GM18951 (cell line): ENCODE measurements at regions not wholly inside any gene's neighbourhood (a gene's known extent, or its start where the extent isn't known, plus 50 kb on each side); places are given as distances from the start of the nearest gene placed in this dataset.

Experiments
- POLR2A ChIP-seq: IDR thresholded peaks from 4 replicates; pipeline ENCODE4 v1.6.1; 2011; ENCODE audit warnings: mild to moderate bottlenecking; ENCODE audit not compliant: insufficient read length, insufficient read depth; ENCODE audit errors: extremely low read depth
- in situ Hi-C: fragments of 300-500 bp; cut with MboI; formaldehyde crosslinking; loops from one replicate; pipeline ENCODE4 v1.12.0; 2022; ENCODE audit warnings: low sequenced_read_pairs, mixed read lengths, inconsistent platforms; ENCODE audit not compliant: unreplicated experiment

GRCh38 chrX:115897956-115898355 is 272.6 kb upstream of the AGTR2 start:
- TF ChIP-seq POLR2A = no peak
- in situ Hi-C loops = no loop called here

- TF ChIP-seq POLR2A = no peak
- in situ Hi-C loops = no loop called here
Observed at GRCh38 chrX:115898382-115899001, 272.1 kb upstream of the AGTR2 start.

DNA sequence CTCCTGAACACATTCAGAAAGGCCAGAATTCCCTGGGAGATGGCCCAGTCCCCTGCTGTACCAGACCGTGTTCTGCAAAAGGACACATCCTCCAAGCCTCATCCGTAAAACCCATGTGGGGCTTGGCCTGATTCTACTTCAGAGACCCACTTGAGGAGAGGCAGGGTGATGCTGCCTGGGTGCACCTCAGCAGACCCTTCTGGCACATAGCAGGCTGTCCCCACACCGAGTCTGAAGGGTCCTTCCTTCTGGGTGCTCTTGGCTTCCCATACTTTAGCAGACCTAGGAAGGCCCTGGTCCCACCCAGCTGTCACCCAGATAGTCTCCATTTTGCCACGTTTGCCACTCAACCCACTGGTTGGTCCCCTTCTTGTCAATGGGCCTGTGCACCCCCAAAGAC is 270.1 kb upstream of the AGTR2 start:
- in situ Hi-C loops = loop anchor here (25.0 kb wide), 1 partner anchor 188 kb away; no protein-coding TSS in a partner anchor
- TF ChIP-seq POLR2A = no peak

DNA sequence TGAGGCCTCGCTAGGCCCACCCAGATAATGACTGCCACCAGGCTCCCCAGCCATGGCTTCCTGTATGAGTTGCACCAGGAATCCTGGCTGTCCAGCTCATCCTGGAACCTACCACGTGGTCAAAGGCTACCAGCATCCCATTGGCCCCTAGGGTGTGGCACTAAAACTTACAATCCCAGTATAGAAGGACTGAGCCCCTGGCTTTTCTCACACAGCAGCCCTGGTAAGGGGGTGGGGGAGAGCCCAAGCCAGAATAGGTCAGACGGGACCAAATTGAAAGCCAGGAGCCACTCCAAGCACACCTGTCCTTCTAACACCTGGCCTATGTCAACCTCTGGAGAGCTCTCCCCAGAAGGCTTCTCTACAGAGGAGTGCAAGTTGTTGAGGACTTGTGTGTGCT is 269.3 kb upstream of the AGTR2 start:
- in situ Hi-C loops = loop anchor here (25.0 kb wide), 1 partner anchor 189 kb away; no protein-coding TSS in a partner anchor
- no peak for TF ChIP-seq POLR2A

GRCh38 chrX:115902995-115903394 is 267.5 kb upstream of the AGTR2 start:
- no peak for TF ChIP-seq POLR2A
- in situ Hi-C loops = loop anchor here (25.0 kb wide), 1 partner anchor 191 kb away; no protein-coding TSS in a partner anchor

DNA sequence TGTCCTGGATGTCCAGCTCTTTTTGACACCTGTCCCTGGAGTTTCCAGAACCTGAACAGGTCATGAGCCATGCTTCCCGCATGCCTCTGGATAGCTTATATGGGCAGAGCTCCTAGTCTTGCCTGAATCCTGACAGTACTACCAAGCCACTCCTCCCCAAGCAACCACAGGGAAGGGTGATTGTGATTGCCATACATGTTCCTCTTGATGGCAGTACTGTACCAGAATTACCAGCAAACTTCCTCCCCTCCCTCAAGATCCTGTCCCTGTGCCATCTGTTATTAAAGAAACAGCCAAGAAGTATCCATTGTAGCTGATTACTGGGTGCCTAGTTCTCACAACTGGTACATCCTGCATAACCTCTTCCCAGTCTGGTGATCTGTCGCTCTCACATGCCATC is 264.3 kb upstream of the AGTR2 start:
- in situ Hi-C loops = loop anchor here (5.0 to 25.0 kb wide), 2 partner anchors 36 to 194 kb away; no protein-coding TSS in a partner anchor
- no peak for TF ChIP-seq POLR2A

DNA sequence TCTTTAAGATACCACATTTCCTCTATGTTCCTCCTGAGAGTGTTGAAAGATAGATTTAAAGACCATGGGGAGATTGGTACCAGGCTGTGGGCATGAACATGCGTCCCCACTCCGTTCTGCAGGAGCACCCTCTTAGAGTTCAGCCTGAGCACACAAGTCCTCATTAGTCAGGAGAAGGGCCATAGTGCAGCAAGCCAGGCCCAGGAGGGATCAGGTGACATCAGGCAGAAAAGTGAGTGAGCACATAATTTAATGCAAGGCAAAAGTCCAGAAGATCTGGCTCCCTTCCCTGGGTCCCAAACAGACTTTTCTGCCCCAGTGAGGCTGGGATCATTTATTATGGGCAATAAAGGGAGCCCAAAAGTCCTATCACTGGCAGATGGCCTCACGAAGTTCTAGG is 263.7 kb upstream of the AGTR2 start:
- TF ChIP-seq POLR2A = no peak
- in situ Hi-C loops = loop anchor here (5.0 to 25.0 kb wide), 2 partner anchors 35 to 195 kb away; no protein-coding TSS in a partner anchor

DNA sequence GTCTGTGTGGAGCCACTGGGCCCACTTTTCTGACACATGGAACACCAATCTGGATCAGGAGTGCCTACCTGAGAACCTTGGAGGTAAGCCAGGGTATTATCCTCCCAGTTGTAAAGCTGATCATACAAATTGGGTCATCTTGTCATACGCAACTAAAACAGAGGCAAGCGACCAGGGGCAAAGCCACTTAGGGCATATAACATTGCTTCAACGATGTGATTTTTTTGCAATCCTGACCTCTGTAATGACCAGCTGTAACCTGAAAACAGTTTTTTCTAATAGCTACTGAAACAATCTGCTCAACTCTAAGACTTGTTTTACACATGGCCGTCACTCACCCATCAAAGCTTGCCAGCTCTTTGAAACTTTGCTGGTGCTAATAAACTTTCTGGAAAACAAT is 261.5 kb upstream of the AGTR2 start:
- TF ChIP-seq POLR2A = no peak
- in situ Hi-C loops = loop anchor here (5.0 to 25.0 kb wide), 2 partner anchors 33 to 197 kb away; no protein-coding TSS in a partner anchor

DNA sequence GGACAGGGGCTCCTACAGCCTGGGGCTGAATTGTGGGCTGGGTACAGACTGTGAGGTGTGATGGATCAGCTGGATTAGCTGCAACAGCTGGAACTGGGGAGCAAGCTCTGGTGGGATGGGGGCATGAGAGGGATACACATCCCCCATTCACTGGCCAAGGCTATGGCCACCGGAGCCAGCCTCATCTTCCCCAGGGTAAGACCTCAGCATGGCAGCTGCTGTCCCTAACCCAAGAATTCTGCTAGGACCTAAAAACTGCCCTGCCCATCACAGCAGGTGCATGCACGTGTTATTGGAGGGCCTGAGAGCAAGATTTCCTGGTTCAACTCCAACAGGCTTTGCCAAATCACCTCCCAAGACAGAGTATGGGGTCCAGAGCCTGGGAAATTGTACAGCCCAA is 258.6 kb upstream of the AGTR2 start:
- TF ChIP-seq POLR2A = no peak
- in situ Hi-C loops = loop anchor here (25.0 kb wide), 1 partner anchor 200 kb away; no protein-coding TSS in a partner anchor

- in situ Hi-C loops = loop anchor here (25.0 kb wide), 1 partner anchor 200 kb away; no protein-coding TSS in a partner anchor
- TF ChIP-seq POLR2A = no peak
Observed at GRCh38 chrX:115912372-115912897, 258.1 kb upstream of the AGTR2 start.

GRCh38 chrX:115913575-115913974 is 257.0 kb upstream of the AGTR2 start:
- in situ Hi-C loops = loop anchor here (25.0 kb wide), 1 partner anchor 201 kb away; no protein-coding TSS in a partner anchor
- TF ChIP-seq POLR2A = no peak

- in situ Hi-C loops = loop anchor here (25.0 kb wide), 1 partner anchor 203 kb away; no protein-coding TSS in a partner anchor
Observed at GRCh38 chrX:115915625-115916024, 254.9 kb upstream of the AGTR2 start.

DNA sequence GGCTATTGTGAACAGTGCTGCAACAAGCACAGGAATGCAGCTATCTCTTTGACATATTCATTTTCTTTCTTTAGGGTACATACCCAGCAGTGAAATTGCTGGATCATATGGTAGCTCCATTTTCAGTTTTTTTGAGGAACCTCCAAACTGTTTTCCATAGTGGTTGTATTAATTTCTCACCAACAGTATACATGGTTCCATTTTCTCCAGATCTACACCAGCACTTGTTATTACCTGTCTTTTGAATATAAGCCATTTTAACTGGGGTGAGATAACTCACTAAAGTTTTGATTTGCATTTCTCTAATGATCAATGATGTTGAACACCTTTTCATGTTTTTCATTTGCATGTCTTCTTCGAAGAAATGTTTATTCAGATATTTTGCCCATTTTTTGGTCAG is 241.1 kb upstream of the AGTR2 start:
- in situ Hi-C loops = no loop called here
- no peak for TF ChIP-seq POLR2A

- TF ChIP-seq POLR2A = no peak
- in situ Hi-C loops = no loop called here
Observed at GRCh38 chrX:115936008-115936407, 234.5 kb upstream of the AGTR2 start.
